HepG2 (cell line): ENCODE measurements at regions not wholly inside any gene's neighbourhood (a gene's known extent, or its start where the extent isn't known, plus 50 kb on each side); places are given as distances from the start of the nearest gene placed in this dataset.

Source experiments
- ATF7 ChIP-seq, 2 experiments: fragments of 450-650 bp in 1 of 2; sonication (generic) in 1 of 2; formaldehyde crosslinking in 1 of 2; IDR thresholded peaks; 2 replicates each; pipeline versions ENCODE4 v1.4.0 to v1.6.1; 2016 to 2020; ENCODE audit warnings: antibody characterized with exemption in 1 of 2, mild to moderate bottlenecking in 1 of 2, missing genetic modification reagents in 1 of 2
- ESRRA ChIP-seq: sonication (generic); formaldehyde crosslinking; IDR thresholded peaks from 2 replicates; pipeline ENCODE4 v1.5.1; 2020; ENCODE audit warnings: mild to moderate bottlenecking, low read depth, missing genetic modification reagents
- FIP1L1 ChIP-seq: fragments of 200-400 bp; formaldehyde crosslinking; IDR thresholded peaks from 2 replicates; pipeline ENCODE4 v1.6.1; 2018; ENCODE audit warnings: low read depth, mild to moderate bottlenecking, low read length, moderate library complexity, borderline replicate concordance; ENCODE audit not compliant: insufficient read depth
- FOXA1 ChIP-seq, 2 experiments: fragments of 450-650 bp in 1 of 2; sonication (generic) in 1 of 2; formaldehyde crosslinking in 1 of 2; IDR thresholded peaks; 2 replicates each; pipeline versions ENCODE4 v1.4.0 to v1.6.1; 2016 to 2020; ENCODE audit warnings: missing genetic modification reagents in 1 of 2
- FOXA3 ChIP-seq: IDR thresholded peaks from 2 replicates; pipeline ENCODE4 v1.6.1; 2016; ENCODE audit warnings: missing genetic modification reagents, missing compliant biosample characterization
- MTA3 ChIP-seq: sonication (generic); formaldehyde crosslinking; IDR thresholded peaks from 2 replicates; pipeline ENCODE4 v1.4.0; 2020; ENCODE audit warnings: missing genetic modification reagents
- NFATC3 ChIP-seq: sonication (generic); formaldehyde crosslinking; IDR thresholded peaks from 2 replicates; pipeline ENCODE4 v1.5.1; 2020; ENCODE audit warnings: mild to moderate bottlenecking, missing genetic modification reagents
- RNF219 ChIP-seq: sonication (generic); formaldehyde crosslinking; IDR thresholded peaks from 2 replicates; pipeline ENCODE4 v1.5.0; 2020; ENCODE audit warnings: mild to moderate bottlenecking, missing genetic modification reagents
- SOX13 ChIP-seq, 3 experiments: fragments of 450-650 bp in 1 of 3; sonication (generic) in 1 of 3; formaldehyde crosslinking in 1 of 3; IDR thresholded peaks in 2 of 3; conservative IDR thresholded peaks in 1 of 3; 2 replicates each; pipeline versions ENCODE4 v1.5.0 to v1.6.1; 2016 to 2020; ENCODE audit warnings: antibody characterized with exemption in 1 of 3, mild to moderate bottlenecking in 1 of 3, missing compliant biosample characterization in 1 of 3, missing genetic modification reagents in 1 of 3, moderate library complexity in 1 of 3
- SP4 ChIP-seq: sonication (generic); formaldehyde crosslinking; IDR thresholded peaks from 2 replicates; pipeline ENCODE4 v1.8.1; 2023; ENCODE audit warnings: mild to moderate bottlenecking, missing genetic modification reagents
- TCF12 ChIP-seq, 2 experiments: fragments of 450-650 bp in 1 of 2; sonication (generic) in 1 of 2; formaldehyde crosslinking in 1 of 2; IDR thresholded peaks; 2 replicates each; pipeline versions ENCODE4 v1.6.1 to v1.8.0; 2017 to 2022; ENCODE audit warnings: antibody characterized with exemption in 1 of 2, mild to moderate bottlenecking in 1 of 2, missing genetic modification reagents in 1 of 2, moderate library complexity in 1 of 2
- ZBTB42 ChIP-seq: sonication (generic); formaldehyde crosslinking; IDR thresholded peaks from 2 replicates; pipeline ENCODE4 v1.5.0; 2020; ENCODE audit warnings: mild to moderate bottlenecking, missing genetic modification reagents
- ZFP90 ChIP-seq: sonication (generic); formaldehyde crosslinking; IDR thresholded peaks from 2 replicates; pipeline ENCODE4 v1.8.0; 2022; ENCODE audit warnings: missing genetic modification reagents, mild to moderate bottlenecking, inconsistent platforms, borderline replicate concordance
- ZFX ChIP-seq: sonication (generic); formaldehyde crosslinking; IDR thresholded peaks from 2 replicates; pipeline ENCODE4 v1.4.0; 2020; ENCODE audit warnings: mild to moderate bottlenecking, low read depth, missing genetic modification reagents, moderate library complexity
- ZNF20 ChIP-seq: sonication (generic); formaldehyde crosslinking; IDR thresholded peaks from 2 replicates; pipeline ENCODE4 v1.4.0; 2020; ENCODE audit warnings: mild to moderate bottlenecking, moderate library complexity, missing genetic modification reagents
- ZNF513 ChIP-seq: sonication (generic); formaldehyde crosslinking; conservative IDR thresholded peaks from 2 replicates; pipeline ENCODE4 v1.5.0; 2020; ENCODE audit warnings: missing genetic modification reagents
- ZNF576 ChIP-seq: sonication (generic); formaldehyde crosslinking; IDR thresholded peaks from 2 replicates; pipeline ENCODE4 v1.4.0; 2020; ENCODE audit warnings: mild to moderate bottlenecking, missing genetic modification reagents
- ZSCAN22 ChIP-seq: sonication (generic); formaldehyde crosslinking; IDR thresholded peaks from 2 replicates; pipeline ENCODE4 v1.4.0; 2020; ENCODE audit warnings: mild to moderate bottlenecking, missing genetic modification reagents
- TF ChIP-seq, protein P1 (sequence below): sonication (generic); formaldehyde crosslinking; conservative IDR thresholded peaks from 2 replicates; pipeline ENCODE4 v1.4.0; 2020; ENCODE audit warnings: mild to moderate bottlenecking, missing genetic modification reagents, moderate library complexity
- TF ChIP-seq, protein P2 (sequence below): sonication (generic); formaldehyde crosslinking; IDR thresholded peaks from 2 replicates; pipeline ENCODE4 v1.8.1; 2023; ENCODE audit warnings: mild to moderate bottlenecking, missing genetic modification reagents

GRCh38 chr18:76754351-76754750, 68.0 kb upstream of the ZNF236 start (continued):
- TF ChIP-seq, protein P1, sequence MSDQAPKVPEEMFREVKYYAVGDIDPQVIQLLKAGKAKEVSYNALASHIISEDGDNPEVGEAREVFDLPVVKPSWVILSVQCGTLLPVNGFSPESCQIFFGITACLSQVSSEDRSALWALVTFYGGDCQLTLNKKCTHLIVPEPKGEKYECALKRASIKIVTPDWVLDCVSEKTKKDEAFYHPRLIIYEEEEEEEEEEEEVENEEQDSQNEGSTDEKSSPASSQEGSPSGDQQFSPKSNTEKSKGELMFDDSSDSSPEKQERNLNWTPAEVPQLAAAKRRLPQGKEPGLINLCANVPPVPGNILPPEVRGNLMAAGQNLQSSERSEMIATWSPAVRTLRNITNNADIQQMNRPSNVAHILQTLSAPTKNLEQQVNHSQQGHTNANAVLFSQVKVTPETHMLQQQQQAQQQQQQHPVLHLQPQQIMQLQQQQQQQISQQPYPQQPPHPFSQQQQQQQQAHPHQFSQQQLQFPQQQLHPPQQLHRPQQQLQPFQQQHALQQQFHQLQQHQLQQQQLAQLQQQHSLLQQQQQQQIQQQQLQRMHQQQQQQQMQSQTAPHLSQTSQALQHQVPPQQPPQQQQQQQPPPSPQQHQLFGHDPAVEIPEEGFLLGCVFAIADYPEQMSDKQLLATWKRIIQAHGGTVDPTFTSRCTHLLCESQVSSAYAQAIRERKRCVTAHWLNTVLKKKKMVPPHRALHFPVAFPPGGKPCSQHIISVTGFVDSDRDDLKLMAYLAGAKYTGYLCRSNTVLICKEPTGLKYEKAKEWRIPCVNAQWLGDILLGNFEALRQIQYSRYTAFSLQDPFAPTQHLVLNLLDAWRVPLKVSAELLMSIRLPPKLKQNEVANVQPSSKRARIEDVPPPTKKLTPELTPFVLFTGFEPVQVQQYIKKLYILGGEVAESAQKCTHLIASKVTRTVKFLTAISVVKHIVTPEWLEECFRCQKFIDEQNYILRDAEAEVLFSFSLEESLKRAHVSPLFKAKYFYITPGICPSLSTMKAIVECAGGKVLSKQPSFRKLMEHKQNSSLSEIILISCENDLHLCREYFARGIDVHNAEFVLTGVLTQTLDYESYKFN, result 0 out of 2 replicates have a peak, but pooled peaks have one; percentile 30
- no peak for TF ChIP-seq ZSCAN22 (CRISPR knock-in tag)
- no peak for TF ChIP-seq ATF7 (IDR thresholded peaks at IDR 0.05)
- TF ChIP-seq ATF7 (CRISPR knock-in tag; IDR thresholded peaks at IDR 0.05), result no peak
- TF ChIP-seq NFATC3 (CRISPR knock-in tag), result no peak
- no peak for TF ChIP-seq SP4 (CRISPR knock-in tag)
- TF ChIP-seq FOXA1 (IDR thresholded peaks at IDR 0.05), result no peak
- TF ChIP-seq FOXA1 (CRISPR knock-in tag; IDR thresholded peaks at IDR 0.05), result 0 out of 2 replicates have a peak, but pooled peaks have one; percentile 9
- no peak for TF ChIP-seq ZFP90
- no peak for TF ChIP-seq TCF12 (IDR thresholded peaks at IDR 0.05)
- TF ChIP-seq TCF12 (CRISPR knock-in tag; IDR thresholded peaks at IDR 0.05), result no peak
- TF ChIP-seq, protein P2, sequence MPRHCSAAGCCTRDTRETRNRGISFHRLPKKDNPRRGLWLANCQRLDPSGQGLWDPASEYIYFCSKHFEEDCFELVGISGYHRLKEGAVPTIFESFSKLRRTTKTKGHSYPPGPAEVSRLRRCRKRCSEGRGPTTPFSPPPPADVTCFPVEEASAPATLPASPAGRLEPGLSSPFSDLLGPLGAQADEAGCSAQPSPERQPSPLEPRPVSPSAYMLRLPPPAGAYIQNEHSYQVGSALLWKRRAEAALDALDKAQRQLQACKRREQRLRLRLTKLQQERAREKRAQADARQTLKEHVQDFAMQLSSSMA (CRISPR knock-in tag), result no peak
- no peak for TF ChIP-seq RNF219
- no peak for TF ChIP-seq SOX13 (IDR thresholded peaks at IDR 0.05)
- peak in 1 of 2 experiments; percentile 67; a peak in 2 of 4 replicates for TF ChIP-seq SOX13 (CRISPR knock-in tag; conservative IDR thresholded peaks at IDR 0.05 in 1 of 2, IDR thresholded peaks at IDR 0.05 in 1 of 2)
- no peak for TF ChIP-seq ZFX (CRISPR knock-in tag)
- TF ChIP-seq FIP1L1, result no peak
- no peak for TF ChIP-seq ZNF576 (CRISPR knock-in tag)
- no peak for TF ChIP-seq FOXA3 (CRISPR knock-in tag)
- TF ChIP-seq MTA3 (CRISPR knock-in tag), result no peak
- TF ChIP-seq ZNF20 (CRISPR knock-in tag), result no peak
- TF ChIP-seq ZBTB42 (CRISPR knock-in tag), result no peak
- TF ChIP-seq ZNF513, result no peak
- no peak for TF ChIP-seq ESRRA (CRISPR knock-in tag)
